ENCODE measurements at regions not wholly inside any gene's neighbourhood (a gene's known extent, or its start where the extent isn't known, plus 50 kb on each side); places are given as distances from the start of the nearest gene placed in this dataset.

- TF ChIP-seq, protein P1, sequence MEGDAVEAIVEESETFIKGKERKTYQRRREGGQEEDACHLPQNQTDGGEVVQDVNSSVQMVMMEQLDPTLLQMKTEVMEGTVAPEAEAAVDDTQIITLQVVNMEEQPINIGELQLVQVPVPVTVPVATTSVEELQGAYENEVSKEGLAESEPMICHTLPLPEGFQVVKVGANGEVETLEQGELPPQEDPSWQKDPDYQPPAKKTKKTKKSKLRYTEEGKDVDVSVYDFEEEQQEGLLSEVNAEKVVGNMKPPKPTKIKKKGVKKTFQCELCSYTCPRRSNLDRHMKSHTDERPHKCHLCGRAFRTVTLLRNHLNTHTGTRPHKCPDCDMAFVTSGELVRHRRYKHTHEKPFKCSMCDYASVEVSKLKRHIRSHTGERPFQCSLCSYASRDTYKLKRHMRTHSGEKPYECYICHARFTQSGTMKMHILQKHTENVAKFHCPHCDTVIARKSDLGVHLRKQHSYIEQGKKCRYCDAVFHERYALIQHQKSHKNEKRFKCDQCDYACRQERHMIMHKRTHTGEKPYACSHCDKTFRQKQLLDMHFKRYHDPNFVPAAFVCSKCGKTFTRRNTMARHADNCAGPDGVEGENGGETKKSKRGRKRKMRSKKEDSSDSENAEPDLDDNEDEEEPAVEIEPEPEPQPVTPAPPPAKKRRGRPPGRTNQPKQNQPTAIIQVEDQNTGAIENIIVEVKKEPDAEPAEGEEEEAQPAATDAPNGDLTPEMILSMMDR (conservative IDR thresholded peaks at IDR 0.05; ENCODE audit: low read depth in 2 of 2): no peak
- no peak for TF ChIP-seq STAT1 (IDR thresholded peaks at IDR 0.05; ENCODE audit: unreplicated experiment)
- TF ChIP-seq EZH2 (IDR thresholded peaks at IDR 0.05; ENCODE audit: low read depth, unreplicated experiment): no peak
- no peak for TF ChIP-seq POLR2AphosphoS5 (IDR thresholded peaks at IDR 0.05; ENCODE audit: low read depth)
- no peak for TF ChIP-seq CREB1 (CRISPR knock-in tag; IDR thresholded peaks at IDR 0.05; ENCODE audit: low read depth)
- TF ChIP-seq, protein P2, sequence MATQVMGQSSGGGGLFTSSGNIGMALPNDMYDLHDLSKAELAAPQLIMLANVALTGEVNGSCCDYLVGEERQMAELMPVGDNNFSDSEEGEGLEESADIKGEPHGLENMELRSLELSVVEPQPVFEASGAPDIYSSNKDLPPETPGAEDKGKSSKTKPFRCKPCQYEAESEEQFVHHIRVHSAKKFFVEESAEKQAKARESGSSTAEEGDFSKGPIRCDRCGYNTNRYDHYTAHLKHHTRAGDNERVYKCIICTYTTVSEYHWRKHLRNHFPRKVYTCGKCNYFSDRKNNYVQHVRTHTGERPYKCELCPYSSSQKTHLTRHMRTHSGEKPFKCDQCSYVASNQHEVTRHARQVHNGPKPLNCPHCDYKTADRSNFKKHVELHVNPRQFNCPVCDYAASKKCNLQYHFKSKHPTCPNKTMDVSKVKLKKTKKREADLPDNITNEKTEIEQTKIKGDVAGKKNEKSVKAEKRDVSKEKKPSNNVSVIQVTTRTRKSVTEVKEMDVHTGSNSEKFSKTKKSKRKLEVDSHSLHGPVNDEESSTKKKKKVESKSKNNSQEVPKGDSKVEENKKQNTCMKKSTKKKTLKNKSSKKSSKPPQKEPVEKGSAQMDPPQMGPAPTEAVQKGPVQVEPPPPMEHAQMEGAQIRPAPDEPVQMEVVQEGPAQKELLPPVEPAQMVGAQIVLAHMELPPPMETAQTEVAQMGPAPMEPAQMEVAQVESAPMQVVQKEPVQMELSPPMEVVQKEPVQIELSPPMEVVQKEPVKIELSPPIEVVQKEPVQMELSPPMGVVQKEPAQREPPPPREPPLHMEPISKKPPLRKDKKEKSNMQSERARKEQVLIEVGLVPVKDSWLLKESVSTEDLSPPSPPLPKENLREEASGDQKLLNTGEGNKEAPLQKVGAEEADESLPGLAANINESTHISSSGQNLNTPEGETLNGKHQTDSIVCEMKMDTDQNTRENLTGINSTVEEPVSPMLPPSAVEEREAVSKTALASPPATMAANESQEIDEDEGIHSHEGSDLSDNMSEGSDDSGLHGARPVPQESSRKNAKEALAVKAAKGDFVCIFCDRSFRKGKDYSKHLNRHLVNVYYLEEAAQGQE (IDR thresholded peaks at IDR 0.05; ENCODE audit: unreplicated experiment): no peak
- TF ChIP-seq NANOG (IDR thresholded peaks at IDR 0.05; ENCODE audit: borderline replicate concordance): no peak
- TF ChIP-seq EZH2phosphoT487 (IDR thresholded peaks at IDR 0.05; ENCODE audit: unreplicated experiment): no peak
- TF ChIP-seq JUNB (IDR thresholded peaks at IDR 0.05; ENCODE audit: unreplicated experiment): no peak
- TF ChIP-seq ETS1 (IDR thresholded peaks at IDR 0.05): no peak
- TF ChIP-seq ZNF114 (CRISPR knock-in tag; IDR thresholded peaks at IDR 0.05): no peak
- no peak for TF ChIP-seq ZNF462 (CRISPR knock-in tag; IDR thresholded peaks at IDR 0.05)
These were observed 128.1 kb upstream of the IL12A start for GRCh38 chr3:159860269-159861116.
